Smooth muscle cell (in vitro differentiated cells): ENCODE measurements at regions not wholly inside any gene's neighbourhood (a gene's known extent, or its start where the extent isn't known, plus 50 kb on each side); places are given as distances from the start of the nearest gene placed in this dataset.

Experiments
- DNase-seq: peaks from one replicate; lab custom pipeline; 2025; ENCODE audit not compliant: unreplicated experiment; lab: John Stamatoyannopoulos, UW
- H2AFZ ChIP-seq: fragments of 200-600 bp; sonication (generic); 2 replicates; pipeline ENCODE4 v1.6.0; 2016; ENCODE audit warnings: antibody characterized with exemption, low read depth, mild to moderate bottlenecking
- H3F3A ChIP-seq: fragments of 200-600 bp; sonication (generic); 2 replicates; pipeline ENCODE4 v1.6.0; 2017; ENCODE audit warnings: antibody characterized with exemption, low read depth
- H3K27ac ChIP-seq: fragments of 200-600 bp; sonication (generic); 2 replicates; pipeline ENCODE4 v1.5.1; 2016; ENCODE audit warnings: low read depth, mild to moderate bottlenecking
- H3K27me3 ChIP-seq: fragments of 200-600 bp; sonication (generic); 2 replicates; pipeline ENCODE4 v1.6.1; 2016; ENCODE audit warnings: low read depth, mild to moderate bottlenecking
- H3K36me3 ChIP-seq: fragments of 200-600 bp; sonication (generic); 2 replicates; pipeline ENCODE4 v1.5.1; 2016; ENCODE audit warnings: low read depth
- H3K4me1 ChIP-seq: fragments of 200-600 bp; sonication (generic); 2 replicates; pipeline ENCODE4 v1.5.1; 2016; ENCODE audit warnings: low read depth
- H3K4me2 ChIP-seq: fragments of 200-600 bp; sonication (generic); 2 replicates; pipeline ENCODE4 v1.6.0; 2016; ENCODE audit warnings: mild to moderate bottlenecking
- H3K4me3 ChIP-seq: fragments of 200-600 bp; sonication (generic); 2 replicates; pipeline ENCODE4 v1.5.1; 2016; ENCODE audit warnings: mild to moderate bottlenecking
- H3K79me2 ChIP-seq: fragments of 200-600 bp; sonication (generic); 2 replicates; pipeline ENCODE4 v1.6.0; 2016; ENCODE audit warnings: low read depth, mild to moderate bottlenecking
- H3K9ac ChIP-seq: fragments of 200-600 bp; sonication (generic); 2 replicates; pipeline ENCODE4 v1.6.0; 2016; ENCODE audit warnings: low read depth
- H3K9me3 ChIP-seq: fragments of 200-600 bp; sonication (generic); replicated peaks from 2 replicates; pipeline ENCODE4 v1.5.1; 2016; ENCODE audit warnings: low read depth
- H4K20me1 ChIP-seq: fragments of 200-600 bp; sonication (generic); 2 replicates; pipeline ENCODE4 v1.6.0; 2016; ENCODE audit warnings: low read depth
- WGBS: methylation state at CpG from one replicate; pipeline ENCODE4 v1.1.7; 2016; ENCODE audit warnings: low lambda C conversion rate; 5-methylcytosine and 5-hydroxymethylcytosine counted together
- TF ChIP-seq, protein P1 (sequence below): fragments of 200-600 bp; sonication (generic); IDR thresholded peaks from 2 replicates; pipeline ENCODE4 v1.5.1; 2017; ENCODE audit warnings: borderline replicate concordance, mild to moderate bottlenecking, antibody characterized with exemption; ENCODE audit not compliant: insufficient read depth, poor library complexity, severe bottlenecking

DNA sequence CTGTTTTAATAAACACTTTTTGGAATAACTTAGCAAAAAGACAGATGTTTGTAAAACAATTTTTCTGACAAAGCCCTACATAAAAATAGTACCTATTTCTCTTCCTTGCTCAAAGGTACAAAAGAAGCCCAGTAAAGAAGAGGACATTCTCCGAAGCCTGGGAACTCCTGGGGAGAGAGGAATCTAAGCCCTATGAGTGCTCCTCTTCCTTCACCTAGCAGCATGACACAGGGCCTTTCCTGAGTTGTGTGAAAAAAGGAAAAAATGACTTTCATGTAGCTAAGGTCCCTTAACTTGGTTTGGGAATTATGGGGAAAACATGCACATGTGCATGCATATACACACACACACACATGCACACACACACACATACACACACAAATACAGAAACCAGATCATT is 586.9 kb downstream of the TMA16 start:
- Histone ChIP-seq H3K36me3 (no peaks in the 10 kb centered on the region), H4K20me1 (no peaks in the 10 kb centered on the region), H3K4me3 (no peak overlapping the region), H3K79me2 (no peaks in the 10 kb centered on the region), H2AFZ (no peak overlapping the region), H3K4me1 (no peaks in the 10 kb centered on the region), H3K4me2 (no peak overlapping the region), H3K9me3 (no peaks in the 10 kb centered on the region), H3K27ac (no peak overlapping the region), H3K27me3 (no peaks in the 10 kb centered on the region), H3K9ac (no peak overlapping the region), H3F3A (no peaks in the 10 kb centered on the region)
- TF ChIP-seq, protein P1, sequence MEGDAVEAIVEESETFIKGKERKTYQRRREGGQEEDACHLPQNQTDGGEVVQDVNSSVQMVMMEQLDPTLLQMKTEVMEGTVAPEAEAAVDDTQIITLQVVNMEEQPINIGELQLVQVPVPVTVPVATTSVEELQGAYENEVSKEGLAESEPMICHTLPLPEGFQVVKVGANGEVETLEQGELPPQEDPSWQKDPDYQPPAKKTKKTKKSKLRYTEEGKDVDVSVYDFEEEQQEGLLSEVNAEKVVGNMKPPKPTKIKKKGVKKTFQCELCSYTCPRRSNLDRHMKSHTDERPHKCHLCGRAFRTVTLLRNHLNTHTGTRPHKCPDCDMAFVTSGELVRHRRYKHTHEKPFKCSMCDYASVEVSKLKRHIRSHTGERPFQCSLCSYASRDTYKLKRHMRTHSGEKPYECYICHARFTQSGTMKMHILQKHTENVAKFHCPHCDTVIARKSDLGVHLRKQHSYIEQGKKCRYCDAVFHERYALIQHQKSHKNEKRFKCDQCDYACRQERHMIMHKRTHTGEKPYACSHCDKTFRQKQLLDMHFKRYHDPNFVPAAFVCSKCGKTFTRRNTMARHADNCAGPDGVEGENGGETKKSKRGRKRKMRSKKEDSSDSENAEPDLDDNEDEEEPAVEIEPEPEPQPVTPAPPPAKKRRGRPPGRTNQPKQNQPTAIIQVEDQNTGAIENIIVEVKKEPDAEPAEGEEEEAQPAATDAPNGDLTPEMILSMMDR = no peak
- 83% methylated on average over 1 of the region's 1 CpG for WGBS
- no peak for DNase-seq

GRCh38 chr4:164081801-164082200 is 587.3 kb downstream of the TMA16 start:
- no peak overlapping the region for H2AFZ ChIP-seq
- H3K79me2 ChIP-seq = no peaks in the 10 kb centered on the region
- no peaks in the 10 kb centered on the region for H3F3A ChIP-seq
- TF ChIP-seq, protein P1 = no peak
- no peak overlapping the region for H3K4me2 ChIP-seq
- H3K9me3 ChIP-seq = no peaks in the 10 kb centered on the region
- 94% methylated on average over 2 of the region's 2 CpGs for WGBS
- H3K4me3 ChIP-seq = no peak overlapping the region
- no peak overlapping the region for H3K9ac ChIP-seq
- no peaks in the 10 kb centered on the region for H3K36me3 ChIP-seq
- no peak for DNase-seq
- H3K27ac ChIP-seq = no peak overlapping the region
- no peaks in the 10 kb centered on the region for H3K27me3 ChIP-seq
- no peaks in the 10 kb centered on the region for H4K20me1 ChIP-seq
- H3K4me1 ChIP-seq = no peaks in the 10 kb centered on the region

GRCh38 chr4:164087733-164088132 is 593.2 kb downstream of the TMA16 start:
- H3K4me3 ChIP-seq = no peak overlapping the region
- 94% methylated on average over 3 of the region's 3 CpGs for WGBS
- H3K4me2 ChIP-seq = no peak overlapping the region

More at GRCh38 chr4:164087733-164088132, 593.2 kb downstream of the TMA16 start:
- Histone ChIP-seq H3K36me3 (no peaks in the 10 kb centered on the region), H3F3A (no peaks in the 10 kb centered on the region), H3K79me2 (no peaks in the 10 kb centered on the region), H3K9ac (no peak overlapping the region), H4K20me1 (no peaks in the 10 kb centered on the region), H3K9me3 (no peaks in the 10 kb centered on the region), H3K4me1 (no peaks in the 10 kb centered on the region), H3K27me3 (no peaks in the 10 kb centered on the region), H2AFZ (no peak overlapping the region), H3K27ac (no peak overlapping the region)
- no peak for DNase-seq
- TF ChIP-seq, protein P1 = no peak
